GM19438 (cell line): ENCODE measurements at regions not wholly inside any gene's neighbourhood (a gene's known extent, or its start where the extent isn't known, plus 50 kb on each side); places are given as distances from the start of the nearest gene placed in this dataset.

Experiments used
- ATAC-seq: cut with Tn5 transposase; IDR thresholded peaks from one replicate; pipeline ENCODE4 v1.9.1; 2021; ENCODE audit warnings: low read depth; ENCODE audit not compliant: unreplicated experiment

DNA sequence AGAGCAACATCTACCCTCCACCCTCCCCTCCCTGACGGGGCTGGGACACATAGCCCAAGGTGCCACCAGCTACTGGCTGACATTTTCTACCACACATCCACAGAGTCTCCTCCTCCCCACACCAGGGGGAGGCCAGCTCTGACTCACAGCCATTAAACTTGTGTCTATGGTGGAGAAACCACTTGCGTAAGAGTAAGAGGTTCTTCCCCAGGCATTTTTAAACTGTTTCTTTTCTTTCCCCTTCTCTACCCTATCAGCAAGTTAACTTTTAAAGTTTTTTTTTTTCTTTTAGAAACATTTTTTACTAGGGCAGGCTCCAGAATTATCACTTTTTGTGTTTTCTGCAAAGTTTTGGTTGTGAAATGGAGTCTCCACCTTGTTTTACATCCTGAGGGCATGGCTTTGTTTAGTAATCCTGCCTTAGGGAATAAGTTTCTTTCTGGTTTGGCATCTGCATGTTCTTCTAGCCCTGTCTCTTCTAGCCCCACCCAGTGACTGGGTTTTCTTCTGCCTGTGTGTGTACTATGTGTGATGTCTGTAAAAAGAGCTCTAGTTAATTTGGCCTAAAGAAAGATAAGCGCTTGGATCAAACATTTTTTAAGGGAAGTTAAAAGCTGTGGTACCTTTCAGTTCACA is 148.8 kb upstream of the GADL1 start:
- no peak for ATAC-seq

DNA sequence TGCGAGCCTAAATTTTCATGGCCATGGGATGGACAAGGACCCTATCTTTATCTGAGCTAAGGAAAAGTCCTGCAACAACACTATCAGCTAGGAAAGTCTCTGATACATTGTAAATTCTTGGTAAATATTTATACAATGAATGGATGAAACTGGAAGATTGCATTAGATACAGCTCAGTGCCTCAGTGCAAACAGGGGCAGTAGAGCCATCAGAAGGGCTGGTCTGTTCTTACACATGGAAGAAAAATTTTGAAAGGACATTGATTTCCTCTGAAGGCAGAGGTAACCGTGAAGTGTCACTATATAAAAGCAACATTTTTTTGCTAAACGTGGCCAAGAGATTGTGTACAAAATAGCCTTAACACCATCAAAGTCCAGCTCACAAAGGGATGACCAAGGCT is 153.2 kb upstream of the GADL1 start:
- no peak for ATAC-seq

DNA sequence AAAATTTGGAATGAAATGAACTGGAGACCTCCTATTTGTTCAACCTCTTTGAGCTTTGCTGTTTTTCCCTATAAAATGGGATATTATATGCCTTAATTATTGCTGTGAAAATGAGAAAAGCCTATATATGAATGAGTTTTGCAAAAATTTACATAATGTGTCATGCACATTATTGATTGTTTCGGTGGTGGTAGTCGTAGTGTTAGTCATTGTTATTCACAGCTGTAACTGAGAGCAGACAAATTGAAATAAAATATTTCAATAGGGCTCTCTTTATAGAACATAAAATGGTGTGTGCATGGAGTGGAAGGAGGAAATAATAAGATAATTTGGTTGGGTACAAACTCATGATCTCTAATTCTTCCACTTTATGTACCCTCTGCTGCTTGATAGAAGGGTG is 153.7 kb upstream of the GADL1 start:
- ATAC-seq, result no peak

DNA sequence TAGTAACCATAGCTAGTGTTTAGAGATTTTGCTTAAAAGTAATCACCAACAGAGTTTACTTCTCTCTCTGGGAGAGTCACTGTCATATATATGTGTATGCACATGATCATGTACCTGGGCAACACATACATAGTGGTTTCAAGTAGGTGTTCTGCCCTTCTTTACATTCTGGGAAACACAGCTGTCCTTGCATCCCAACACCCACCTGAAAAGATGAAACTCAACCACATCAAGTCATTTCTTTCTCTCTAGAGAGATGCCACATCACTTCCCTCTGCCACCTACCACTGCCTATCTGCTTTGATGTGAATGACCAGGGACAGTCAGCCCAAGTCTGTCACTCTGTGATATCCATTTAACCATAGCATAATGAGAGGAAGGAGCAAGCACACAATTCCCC is 155.8 kb upstream of the GADL1 start:
- ATAC-seq, result no peak

DNA sequence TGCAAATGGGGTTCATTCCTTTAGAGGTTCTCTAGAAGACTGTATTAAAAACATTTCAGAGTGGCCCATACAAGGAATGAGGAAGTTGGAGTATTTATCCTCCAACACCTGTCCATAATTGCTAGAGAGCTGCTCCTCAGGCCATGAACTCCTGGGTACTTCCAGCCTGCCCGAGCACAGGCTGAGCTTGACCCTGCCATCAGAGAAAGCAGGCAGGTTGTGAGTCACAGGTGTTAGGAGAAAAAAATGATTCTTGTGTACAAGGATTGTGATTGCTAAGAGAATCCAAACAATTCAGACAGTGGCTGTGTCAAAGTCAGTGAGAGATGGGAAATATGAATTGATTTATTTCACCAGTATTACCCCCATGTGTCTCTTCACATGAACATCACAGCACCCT is 156.8 kb upstream of the GADL1 start:
- ATAC-seq, result no peak

DNA sequence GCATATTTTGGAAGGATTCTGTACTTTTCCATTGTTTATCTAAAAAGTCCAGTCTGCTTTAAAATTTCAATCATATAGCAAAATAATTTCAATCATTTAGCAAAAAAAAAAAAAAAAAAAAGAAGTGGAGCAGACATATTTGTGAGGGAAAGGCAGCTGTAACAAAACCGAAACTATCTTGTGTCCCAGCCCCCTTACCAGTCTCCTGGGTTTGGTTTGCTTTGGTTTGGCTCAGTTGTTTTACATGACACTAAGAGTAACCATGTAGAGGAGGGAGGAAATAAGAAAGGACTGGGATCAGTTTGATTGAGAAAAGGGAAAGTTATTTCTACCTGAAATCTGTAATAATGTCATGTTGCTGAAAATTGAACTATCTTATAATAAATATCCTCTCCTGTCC is 158.8 kb upstream of the GADL1 start:
- no peak for ATAC-seq

DNA sequence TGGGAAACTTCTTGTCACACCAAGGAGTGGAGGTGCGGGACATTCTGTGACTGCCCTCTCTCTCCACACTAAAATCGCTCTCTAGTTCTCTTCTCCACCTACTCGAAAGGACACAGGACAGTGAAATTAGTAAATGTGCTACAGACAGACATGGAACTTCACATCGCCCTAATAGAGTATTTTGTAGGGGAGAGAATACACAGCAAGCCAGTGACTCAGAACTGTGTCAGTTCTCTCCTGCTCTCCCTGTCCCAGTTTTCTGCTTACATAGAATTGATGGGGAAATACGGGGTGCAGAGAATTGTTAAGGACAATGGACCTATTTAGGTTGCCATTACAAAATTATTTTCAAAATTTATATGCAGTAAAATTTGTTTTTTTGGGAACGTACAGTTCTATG is 159.6 kb upstream of the GADL1 start:
- ATAC-seq, result no peak

DNA sequence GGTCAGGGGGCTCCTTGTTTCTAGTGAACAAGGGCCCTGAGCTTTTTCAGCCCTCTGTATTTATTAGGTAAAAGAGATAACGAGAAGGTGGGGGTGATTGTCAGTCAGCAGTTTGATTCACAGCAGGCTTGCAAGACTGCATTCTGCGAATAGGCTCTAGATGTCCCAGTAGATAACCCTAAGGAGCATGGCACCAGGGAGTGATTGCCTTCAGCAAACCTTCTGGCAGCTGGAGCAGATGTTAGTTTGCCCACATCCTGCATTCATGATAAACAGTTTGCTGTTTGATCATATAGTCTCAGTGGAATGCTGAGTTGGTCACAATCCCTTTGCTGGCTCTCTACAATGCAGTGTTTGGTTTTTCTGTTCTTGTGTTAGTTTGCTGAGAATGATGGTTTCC is 161.3 kb upstream of the GADL1 start:
- no peak for ATAC-seq

DNA sequence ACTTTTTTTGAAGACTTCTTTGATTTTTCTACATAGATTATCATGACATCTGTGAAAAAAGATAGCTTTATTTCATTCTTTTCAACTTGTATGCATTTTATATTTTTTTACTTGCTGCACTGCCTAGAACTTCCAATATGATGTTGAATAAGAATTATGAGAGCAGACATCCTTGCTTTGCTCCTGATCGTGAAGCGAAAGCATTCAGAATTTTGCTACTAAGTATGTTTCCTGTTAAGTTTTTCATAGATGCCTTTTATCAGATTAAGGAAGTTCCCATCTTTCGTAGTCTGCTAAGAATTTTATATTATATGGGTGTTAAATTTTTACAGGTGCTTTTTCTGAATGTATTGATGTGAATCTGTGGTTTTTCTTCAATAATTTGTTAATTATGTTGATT is 163.4 kb upstream of the GADL1 start:
- ATAC-seq, result no peak

DNA sequence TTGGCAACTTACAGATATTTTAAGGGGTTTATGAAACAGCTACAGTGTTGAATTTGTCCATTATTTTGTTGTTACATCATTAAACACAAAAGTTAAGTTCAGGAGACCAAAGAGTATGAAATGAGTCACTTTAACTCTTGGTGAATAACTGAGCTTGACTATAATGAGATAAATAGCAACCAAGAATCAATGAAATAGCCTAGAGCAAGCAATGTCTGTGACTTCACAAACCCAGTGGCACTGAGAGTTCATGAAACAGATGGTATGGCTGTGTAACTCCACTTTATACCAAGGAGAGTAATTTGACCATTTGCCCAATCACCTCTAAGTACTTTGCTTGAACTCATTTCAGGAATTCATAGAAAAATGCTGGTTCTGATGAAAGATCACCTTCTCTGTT is 169.6 kb upstream of the GADL1 start:
- no peak for ATAC-seq

DNA sequence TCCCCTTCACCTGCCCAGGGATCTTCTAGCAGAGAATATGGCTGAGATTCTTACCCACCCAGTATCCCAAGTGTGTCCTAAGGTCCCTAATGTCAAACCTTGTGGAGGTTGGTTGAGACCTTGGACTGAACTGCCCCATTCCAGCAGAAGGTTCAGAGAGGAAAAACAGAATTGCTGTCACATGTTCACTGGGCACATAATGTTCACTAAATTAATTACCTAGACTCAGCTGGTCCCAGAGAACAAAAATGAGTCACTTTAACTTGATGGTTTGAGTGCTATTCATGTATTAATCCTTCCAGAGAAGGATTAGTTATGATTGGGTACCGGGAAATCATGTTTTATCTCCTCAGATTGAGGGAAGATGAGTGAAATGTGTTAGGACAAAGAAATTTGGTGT is 171.3 kb upstream of the GADL1 start:
- ATAC-seq, result no peak

DNA sequence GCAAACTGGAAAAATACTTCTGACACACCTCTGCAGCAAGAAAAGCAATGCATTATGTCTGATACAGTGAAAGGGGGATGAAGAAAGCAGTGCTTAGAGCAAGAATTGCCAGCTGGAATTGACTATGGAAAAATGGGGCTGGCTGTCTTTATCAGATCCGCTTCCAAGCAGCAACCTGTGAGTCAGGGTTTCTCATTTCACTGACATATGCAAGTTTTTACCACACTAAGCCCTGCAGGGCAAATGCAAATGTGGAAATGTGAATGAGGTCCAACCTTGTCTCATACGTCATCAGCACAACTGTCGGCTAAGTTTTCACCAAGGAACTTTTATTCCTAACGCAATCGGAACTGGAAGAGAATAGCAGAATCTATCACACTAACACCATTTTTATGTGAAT is 172.5 kb upstream of the GADL1 start:
- no peak for ATAC-seq

DNA sequence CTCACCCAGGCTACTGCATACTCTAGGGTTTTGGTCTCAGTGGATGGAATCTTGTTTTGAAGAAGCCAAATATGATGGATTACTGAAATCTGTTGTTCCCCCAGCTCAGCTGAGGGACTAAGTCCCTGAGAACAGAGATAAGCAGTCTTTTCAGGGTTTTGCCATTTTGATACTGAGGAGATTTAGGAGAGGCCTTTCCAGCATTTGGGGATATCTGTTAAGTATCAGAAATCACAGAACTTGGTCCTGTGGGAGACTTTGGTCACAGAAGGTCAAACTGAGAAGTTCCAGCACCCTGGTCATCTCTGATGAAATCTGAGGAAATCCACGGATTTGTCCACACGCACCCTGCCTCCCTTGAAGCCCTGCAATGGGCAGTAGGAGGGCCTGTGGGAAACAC is 181.0 kb upstream of the GADL1 start:
- no peak for ATAC-seq

DNA sequence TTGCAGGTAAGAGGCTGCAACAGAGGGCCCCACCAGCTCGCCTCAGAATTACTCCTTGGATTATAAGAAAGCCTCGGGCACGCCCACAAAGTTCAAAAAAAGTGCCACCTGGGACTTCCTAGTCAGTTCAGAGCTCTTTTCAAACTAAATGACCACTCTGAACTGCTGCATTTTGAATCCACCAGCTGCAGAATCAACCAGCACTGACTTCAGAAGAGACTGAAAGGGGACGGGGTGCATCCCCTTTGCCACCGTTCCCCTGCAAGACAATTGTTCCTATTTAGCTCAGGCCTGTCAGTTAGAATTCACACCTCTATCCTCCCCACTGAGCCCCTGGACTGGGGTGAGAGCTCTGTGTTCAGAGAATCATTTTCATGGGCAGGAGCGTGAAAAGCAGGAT is 181.4 kb upstream of the GADL1 start:
- no peak for ATAC-seq

DNA sequence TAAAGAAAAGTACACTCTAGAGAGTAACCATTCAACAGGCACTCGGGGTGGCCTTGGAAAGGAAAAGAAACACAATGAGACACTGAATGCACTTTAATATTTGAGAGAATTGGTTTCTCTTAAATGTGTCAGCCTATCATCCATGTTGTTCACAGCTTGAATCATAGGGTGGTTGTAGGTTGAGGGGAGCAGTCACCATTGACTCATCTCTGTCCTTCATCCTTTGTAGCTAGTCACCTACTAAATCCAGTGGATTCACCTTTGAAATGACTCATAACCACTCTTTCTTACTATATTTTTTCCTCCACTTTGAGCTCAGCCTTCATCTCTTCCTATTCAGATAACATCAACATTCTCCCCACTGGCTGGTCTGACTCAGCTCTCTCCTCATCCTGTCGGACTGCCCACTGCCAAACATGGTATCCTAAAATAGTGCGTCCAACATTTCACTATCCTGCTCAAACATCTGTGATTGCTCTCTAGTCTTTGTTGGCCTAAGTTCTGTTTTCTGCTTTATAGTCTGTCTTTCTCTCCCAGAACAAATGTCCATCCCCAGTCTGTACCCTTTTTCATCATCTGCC is 182.7 kb upstream of the GADL1 start:
- no peak for ATAC-seq

DNA sequence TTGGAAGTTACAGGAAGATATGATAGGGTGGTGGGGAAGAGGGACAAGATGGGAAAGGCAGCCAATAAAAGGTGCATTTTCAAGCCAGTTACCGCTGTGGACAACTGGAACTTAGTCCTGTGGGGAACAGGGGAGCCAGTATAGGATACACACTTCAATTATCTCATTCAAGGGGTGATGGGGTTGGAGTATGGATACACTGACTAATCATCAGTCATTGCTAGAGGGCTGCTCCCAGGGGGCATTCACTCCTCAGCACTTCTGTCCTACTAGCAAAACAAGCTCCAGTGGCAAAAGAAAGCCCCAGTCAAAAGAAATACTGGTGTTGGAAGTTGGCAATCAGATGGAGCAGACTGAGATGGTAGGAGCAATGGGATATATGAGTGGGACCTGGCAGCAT is 183.4 kb upstream of the GADL1 start:
- no peak for ATAC-seq

DNA sequence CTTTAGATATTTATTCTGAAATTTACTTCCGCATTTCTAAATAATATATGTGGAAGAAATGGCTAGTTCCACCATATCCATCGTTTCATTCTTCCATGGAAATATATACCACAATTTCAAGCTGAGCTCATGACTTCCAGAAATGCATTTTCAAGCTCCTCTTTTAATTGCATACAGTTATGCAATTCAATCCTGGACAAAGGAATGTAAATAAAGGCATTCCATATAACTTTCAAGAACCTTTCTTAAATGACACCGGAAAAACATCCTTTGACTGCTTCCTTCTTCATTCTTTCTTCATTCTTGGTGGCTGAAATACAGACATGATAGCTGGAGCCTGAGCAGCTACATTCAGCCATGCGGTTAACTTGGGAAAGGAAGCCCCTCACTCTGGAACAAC is 185.2 kb upstream of the GADL1 start:
- ATAC-seq, result no peak

DNA sequence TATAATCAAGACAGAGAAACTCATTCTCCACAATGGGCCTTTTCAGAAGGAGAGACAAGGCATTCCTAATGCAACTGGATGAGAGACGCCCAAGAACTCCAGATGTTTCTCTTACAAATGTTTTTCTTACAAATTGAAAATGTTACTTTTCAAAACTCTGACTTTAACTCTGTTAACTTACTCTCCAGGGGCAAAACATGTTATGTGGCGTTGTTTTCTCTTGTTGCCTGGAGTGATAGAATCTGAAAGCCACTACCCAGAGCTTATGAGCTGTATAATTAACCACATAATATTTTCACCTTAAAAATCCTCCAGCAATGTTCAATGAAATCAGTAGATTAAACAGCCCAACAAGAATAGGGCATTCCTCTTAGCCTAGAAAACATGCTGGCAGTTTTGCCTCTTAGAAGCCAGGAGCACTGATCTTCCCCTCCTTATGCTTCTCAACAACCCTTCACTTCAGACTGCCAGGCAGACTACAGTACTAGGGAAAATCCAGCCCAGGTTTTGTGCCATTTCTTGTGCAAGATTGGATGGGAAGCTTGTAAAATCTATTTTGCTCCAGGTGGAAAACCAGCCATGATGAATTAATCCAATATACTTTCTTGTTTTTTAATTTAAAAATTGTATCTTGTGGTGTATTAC is 186.7 kb upstream of the GADL1 start:
- ATAC-seq, result no peak

DNA sequence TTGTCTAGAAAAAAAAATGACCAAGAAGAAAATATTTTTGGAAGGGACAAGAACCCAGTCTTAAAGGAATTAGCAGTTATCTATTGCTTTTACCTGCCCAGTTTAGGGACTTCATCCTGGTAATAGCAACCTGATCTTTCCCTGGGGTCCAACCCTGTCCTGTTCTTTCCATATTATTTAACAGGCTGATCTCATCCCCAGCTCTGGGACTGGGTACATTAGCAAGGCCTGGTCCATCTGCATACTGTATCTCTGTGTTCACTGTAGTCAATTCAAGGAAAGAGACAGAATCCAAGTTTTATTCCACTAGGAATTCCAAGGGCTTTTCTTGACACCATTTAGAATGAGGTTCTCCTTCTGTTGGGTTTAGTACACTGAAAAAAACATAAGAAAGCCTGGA is 191.7 kb upstream of the GADL1 start:
- ATAC-seq, result no peak

DNA sequence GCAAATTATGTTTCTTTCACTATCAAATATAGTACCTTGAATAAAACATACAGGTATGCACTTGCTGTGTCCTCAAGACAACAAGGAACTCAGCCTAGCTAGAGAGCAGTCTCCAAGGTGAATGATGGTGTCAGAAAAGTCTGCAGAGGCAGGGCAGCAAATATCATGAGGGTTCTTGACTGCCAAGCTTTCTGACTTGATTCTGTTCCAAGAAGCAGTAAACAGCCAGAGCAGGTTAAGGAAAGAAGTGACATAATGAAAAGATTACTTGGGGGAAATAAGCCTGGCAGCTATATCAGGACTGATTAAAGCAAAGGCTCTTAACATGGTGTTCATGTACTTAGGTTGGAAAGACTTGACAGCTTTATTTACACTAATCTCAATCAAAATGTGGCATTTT is 192.2 kb upstream of the GADL1 start:
- ATAC-seq, result no peak

DNA sequence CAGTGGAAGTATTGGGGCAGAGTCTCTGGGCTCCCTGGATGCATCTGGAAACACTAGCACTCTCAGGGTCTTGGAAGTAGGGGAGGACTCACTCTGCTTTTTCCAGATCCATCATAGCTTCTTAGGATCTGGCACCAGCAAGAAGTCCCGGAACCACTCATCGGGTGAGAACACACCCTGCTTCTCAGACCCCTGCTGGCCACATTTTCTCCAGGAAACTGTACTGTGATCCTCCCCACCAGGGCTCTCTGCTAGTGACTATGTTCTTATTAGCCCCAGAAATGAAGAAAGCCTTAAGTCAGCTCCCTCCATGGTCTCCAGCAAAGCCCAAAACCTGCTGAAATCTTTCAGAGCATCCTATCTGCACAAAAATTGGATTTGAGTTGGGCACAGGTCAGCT is 197.3 kb upstream of the GADL1 start:
- no peak for ATAC-seq

DNA sequence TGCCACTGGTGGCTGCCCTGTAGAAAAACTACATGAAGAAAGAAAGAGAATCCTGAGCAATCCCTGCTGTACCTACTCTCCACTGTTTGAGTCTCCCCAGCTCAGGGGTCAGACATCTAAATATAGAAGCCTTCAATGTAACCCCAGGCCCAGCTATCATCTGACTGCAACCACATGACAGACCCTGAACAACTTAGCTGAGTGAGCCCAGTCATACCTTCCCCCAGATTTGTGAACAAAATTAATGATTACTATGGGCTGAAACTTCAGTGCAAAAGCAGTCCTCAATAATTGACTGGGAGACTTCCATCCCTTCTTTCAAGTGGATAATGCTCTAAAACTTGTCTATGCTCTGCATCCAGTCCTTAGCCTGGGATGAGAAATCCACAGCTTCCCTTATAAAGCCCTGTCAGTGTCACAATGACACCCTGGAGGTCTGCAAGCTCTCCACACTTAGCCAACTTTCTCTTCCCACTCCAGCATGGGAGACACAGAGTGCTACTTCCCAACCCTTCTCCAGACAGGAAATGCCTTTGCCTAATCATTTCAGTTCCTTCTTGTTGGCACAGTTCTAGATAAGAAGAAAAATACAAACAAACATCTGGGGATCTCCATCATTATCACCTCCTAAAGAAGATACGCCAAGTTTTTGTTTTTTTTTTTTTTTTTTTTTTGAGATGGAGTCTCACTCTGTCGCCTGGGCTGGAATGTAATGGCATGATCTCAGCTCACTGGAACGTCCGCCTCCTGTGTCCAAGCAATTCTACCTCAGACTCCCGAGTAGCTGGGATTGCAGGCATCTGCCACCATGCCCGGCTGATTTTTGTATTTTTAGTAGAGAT is 198.5 kb upstream of the GADL1 start:
- ATAC-seq, result no peak
